K562 (cell line): ENCODE measurements at regions not wholly inside any gene's neighbourhood (a gene's known extent, or its start where the extent isn't known, plus 50 kb on each side); places are given as distances from the start of the nearest gene placed in this dataset.

Experiments
- ATAC-seq: fragments of 200-7000 bp; cut with Tn5 transposase; 3 replicates; pipeline ENCODE4 v1.9.1; 2020; ENCODE audit warnings: moderate library complexity
- BruUV-seq: library from RNA; stranded (reverse); fragments of 400-500 nt; replicated peaks from 2 replicates; lab custom pipeline; 2021; lab: Mats Ljungman, UMichigan
- CTCF ChIA-PET: fragments of 300-600 bp; formaldehyde crosslinking; extraction: SDS; loops from one replicate; lab custom pipeline; 2021; ENCODE audit warnings: low intra/inter-chr PET ratio; lab: Yijun Ruan, JAX
- POLR2A ChIA-PET: fragments of 300-600, 350-650 bp; sonication (Branson Sonifier 250); formaldehyde crosslinking; extraction: SDS; loops from one replicate; lab custom pipeline; 2021; ENCODE audit warnings: antibody characterized with exemption, inconsistent platforms; lab: Yijun Ruan, JAX
- DNase-seq, 4 experiments: peaks; one replicate each; pipeline versions ENCODE4 v3.0.0 to v3.0.0-alpha.2; 2011 to 2018; ENCODE audit warnings: low spot score in 3 of 4, mixed read lengths in 3 of 4; ENCODE audit errors: extremely low read depth in 1 of 4
- FAIRE-seq: peaks from 2 replicates; lab custom pipeline; 2011; peaks lifted over from hg19 to GRCh38; lab: Jason Lieb, UNC
- H2AFZ ChIP-seq: 2 replicates; pipeline ENCODE4 v1.6.0; 2011; ENCODE audit warnings: low read depth, low read length, control low read depth, inconsistent platforms
- H3K27ac ChIP-seq: fragments of 200-600 bp; 3 replicates; pipeline ENCODE4 v1.8.0; 2011; ENCODE audit warnings: low read depth, mild to moderate bottlenecking, control low read depth, inconsistent platforms, low read length, moderate library complexity, mixed read lengths; ENCODE audit errors: extremely low read depth
- H3K27me3 ChIP-seq, 2 experiments: fragments of 300-600 bp in 1 of 2; 2 replicates in 1 of 2; 3 replicates in 1 of 2; pipeline versions ENCODE4 v1.6.0 to v1.8.0; 2011; ENCODE audit warnings: inconsistent platforms in 2 of 2, low read length in 2 of 2, mild to moderate bottlenecking in 1 of 2, mixed read lengths in 1 of 2, moderate library complexity in 1 of 2; ENCODE audit not compliant: control insufficient read depth in 2 of 2, insufficient read depth in 2 of 2
- H3K36me3 ChIP-seq: fragments of 300-600 bp; 3 replicates; pipeline ENCODE4 v1.8.0; 2011; ENCODE audit warnings: mild to moderate bottlenecking, low read length, inconsistent platforms; ENCODE audit not compliant: control insufficient read depth, insufficient read depth
- H3K4me1 ChIP-seq, 2 experiments: fragments of 200-600 bp in 1 of 2; replicated peaks in 1 of 2; 2 replicates in 1 of 2; 3 replicates in 1 of 2; pipeline versions ENCODE4 v1.5.1 to v1.8.0; 2011; ENCODE audit warnings: inconsistent platforms in 2 of 2, low read length in 2 of 2, mild to moderate bottlenecking in 1 of 2, mixed read lengths in 1 of 2, moderate library complexity in 1 of 2; ENCODE audit not compliant: control insufficient read depth in 2 of 2, insufficient read depth in 2 of 2
- H3K4me2 ChIP-seq: 2 replicates; pipeline ENCODE4 v1.6.1; 2011; ENCODE audit warnings: low read length, control low read depth, inconsistent platforms, mixed read lengths; ENCODE audit not compliant: insufficient read depth
- H3K4me3 ChIP-seq: fragments of 200-600 bp; sonication (generic), shearing (Covaris generic); 2 replicates; pipeline ENCODE4 v1.5.1; 2016; ENCODE audit warnings: control low read depth, inconsistent platforms
- H3K79me2 ChIP-seq: fragments of 200-600 bp; 3 replicates; pipeline ENCODE4 v1.8.0; 2011; ENCODE audit warnings: low read length, inconsistent platforms; ENCODE audit not compliant: control insufficient read depth, insufficient read depth
- H3K9ac ChIP-seq, 2 experiments: 2 replicates each; pipeline versions ENCODE4 v1.6.0 to v1.6.1; 2011; ENCODE audit warnings: low read depth in 2 of 2, low read length in 2 of 2, control low read depth in 1 of 2, inconsistent platforms in 1 of 2, mild to moderate bottlenecking in 1 of 2, mixed read lengths in 1 of 2; ENCODE audit not compliant: insufficient read depth in 1 of 2
- H3K9me1 ChIP-seq: one replicate; pipeline ENCODE4 v1.6.0; 2011; ENCODE audit warnings: inconsistent platforms, mild to moderate bottlenecking, low read length, moderate library complexity; ENCODE audit not compliant: control insufficient read depth, insufficient read depth
- H3K9me3 ChIP-seq: replicated peaks from 2 replicates; pipeline ENCODE4 v1.5.1; 2011; ENCODE audit warnings: low read depth, low read length, inconsistent platforms; ENCODE audit not compliant: control insufficient read depth, insufficient read depth
- H4K20me1 ChIP-seq: replicated peaks from 2 replicates; pipeline ENCODE4 v1.6.1; 2011; ENCODE audit warnings: low read length, inconsistent platforms, mixed read lengths; ENCODE audit not compliant: control insufficient read depth, insufficient read depth
- CAMTA2 ChIP-seq: fragments of 250-450 bp; sonication (Bioruptor Pico); conservative IDR thresholded peaks from 2 replicates; pipeline ENCODE4 v1.5.1; 2022
- DIDO1 ChIP-seq: fragments of 450-650 bp; IDR thresholded peaks from 2 replicates; pipeline ENCODE4 v1.6.1; 2016; ENCODE audit warnings: low read depth, missing biosample characterization, missing genetic modification characterization
- FOXJ3 ChIP-seq: sonication (generic); formaldehyde crosslinking; IDR thresholded peaks from 2 replicates; pipeline ENCODE4 v1.4.0; 2020; ENCODE audit warnings: mild to moderate bottlenecking, missing genetic modification reagents
- MEF2A ChIP-seq: IDR thresholded peaks from 2 replicates; pipeline ENCODE4 v1.6.1; 2011; ENCODE audit warnings: low read depth, mild to moderate bottlenecking, low read length, moderate library complexity; ENCODE audit not compliant: control insufficient read depth
- MIER1 ChIP-seq: fragments of 450-650 bp; IDR thresholded peaks from 2 replicates; pipeline ENCODE4 v1.6.1; 2016; ENCODE audit warnings: antibody characterized with exemption, mild to moderate bottlenecking, low read depth
- NR2F6 ChIP-seq: fragments of 450-650 bp; formaldehyde crosslinking; IDR thresholded peaks from 2 replicates; pipeline ENCODE4 v1.4.0; 2020; ENCODE audit warnings: mild to moderate bottlenecking
- SPI1 ChIP-seq: IDR thresholded peaks from 2 replicates; pipeline ENCODE4 v1.6.1; 2011; ENCODE audit warnings: low read depth, low read length, control low read depth, borderline replicate concordance
- TCF3 ChIP-seq: sonication (generic); formaldehyde crosslinking; IDR thresholded peaks from 2 replicates; pipeline ENCODE4 v1.4.0; 2020; ENCODE audit warnings: mild to moderate bottlenecking, missing genetic modification reagents
- whole genome bisulfite sequencing: fragments of 100-300 bp; shearing (Covaris generic); methylation state at CpG from one replicate; pipeline ENCODE4 v1.1.6; 2016; ENCODE audit warnings: low coverage, mixed read lengths; ENCODE audit not compliant: insufficient coverage; ENCODE audit errors: missing lambda C conversion rate; 5-methylcytosine and 5-hydroxymethylcytosine counted together
- in situ Hi-C: fragments of 300-500 bp; cut with MboI; formaldehyde crosslinking; loops from 4 replicates; pipeline ENCODE4 v1.15.0; 2018; ENCODE audit warnings: inconsistent platforms, mixed read lengths
- intact Hi-C: fragments of 100-400 bp; cut with micrococcal nuclease; formaldehyde crosslinking; loops from 2 replicates; pipeline ENCODE4 v1.14.2; 2022
- TF ChIP-seq, protein P1 (sequence below): sonication (generic); formaldehyde crosslinking; IDR thresholded peaks from 2 replicates; pipeline ENCODE4 v1.8.0; 2022; ENCODE audit warnings: mild to moderate bottlenecking, missing genetic modification reagents
- TF ChIP-seq, protein P2 (sequence below): sonication (generic); IDR thresholded peaks from 2 replicates; pipeline ENCODE4 v1.6.1; 2016

DNA sequence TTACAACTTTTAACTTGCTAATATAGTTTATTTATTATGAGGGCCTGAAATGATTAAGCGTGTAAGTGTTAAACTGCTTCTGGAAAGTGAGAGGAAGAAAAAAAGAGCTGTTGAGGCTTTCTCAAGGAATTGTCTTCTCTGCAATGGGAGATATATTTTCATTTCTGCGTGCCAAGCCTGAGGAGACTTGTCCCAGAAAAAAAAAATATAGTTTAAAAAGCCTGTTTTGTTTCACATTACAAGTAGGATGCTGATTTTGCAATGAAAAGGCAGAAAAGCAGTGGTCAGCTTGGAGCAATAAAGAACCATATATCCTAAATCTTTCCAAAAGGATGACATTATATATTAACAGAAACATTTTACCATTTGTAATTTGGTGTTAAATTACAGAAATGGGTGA, 115.5 kb downstream of the GMNC start:
- no peak for DNase-seq
- H3K9me1 ChIP-seq = no peaks in the 10 kb centered on the region
- no peak overlapping the region for H3K9ac ChIP-seq
- in situ Hi-C loops = no loop called here
- H3K79me2 ChIP-seq = no peaks in the 10 kb centered on the region
- WGBS = 2% methylated on average over 2 of the region's 2 CpGs
- no peak overlapping the region for H3K4me2 ChIP-seq
- no peaks in the 10 kb centered on the region for H3K4me1 ChIP-seq
- H3K27me3 ChIP-seq = no peaks in the 10 kb centered on the region
- H3K4me3 ChIP-seq = no peak overlapping the region
- H3K36me3 ChIP-seq = no peaks in the 10 kb centered on the region
- no peak overlapping the region for H3K27ac ChIP-seq
- 0 out of 2 replicates have a peak, but pooled peaks cover 2% of the 10 kb centered on the region for H3K9me3 ChIP-seq
- no peak for FAIRE-seq
- CTCF ChIA-PET = no interaction called here
- ATAC-seq = no peak
- intact Hi-C loops = no loop called here
- POLR2A ChIA-PET = no interaction called here
- H2AFZ ChIP-seq = no peak overlapping the region
- no peaks in the 10 kb centered on the region for H4K20me1 ChIP-seq
- TF ChIP-seq MEF2A = no peak
- TF ChIP-seq, protein P1, sequence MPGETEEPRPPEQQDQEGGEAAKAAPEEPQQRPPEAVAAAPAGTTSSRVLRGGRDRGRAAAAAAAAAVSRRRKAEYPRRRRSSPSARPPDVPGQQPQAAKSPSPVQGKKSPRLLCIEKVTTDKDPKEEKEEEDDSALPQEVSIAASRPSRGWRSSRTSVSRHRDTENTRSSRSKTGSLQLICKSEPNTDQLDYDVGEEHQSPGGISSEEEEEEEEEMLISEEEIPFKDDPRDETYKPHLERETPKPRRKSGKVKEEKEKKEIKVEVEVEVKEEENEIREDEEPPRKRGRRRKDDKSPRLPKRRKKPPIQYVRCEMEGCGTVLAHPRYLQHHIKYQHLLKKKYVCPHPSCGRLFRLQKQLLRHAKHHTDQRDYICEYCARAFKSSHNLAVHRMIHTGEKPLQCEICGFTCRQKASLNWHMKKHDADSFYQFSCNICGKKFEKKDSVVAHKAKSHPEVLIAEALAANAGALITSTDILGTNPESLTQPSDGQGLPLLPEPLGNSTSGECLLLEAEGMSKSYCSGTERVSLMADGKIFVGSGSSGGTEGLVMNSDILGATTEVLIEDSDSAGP (CRISPR knock-in tag) = no peak
- TF ChIP-seq NR2F6 = no peak
- no TSS peak for BruUV-seq

DNA sequence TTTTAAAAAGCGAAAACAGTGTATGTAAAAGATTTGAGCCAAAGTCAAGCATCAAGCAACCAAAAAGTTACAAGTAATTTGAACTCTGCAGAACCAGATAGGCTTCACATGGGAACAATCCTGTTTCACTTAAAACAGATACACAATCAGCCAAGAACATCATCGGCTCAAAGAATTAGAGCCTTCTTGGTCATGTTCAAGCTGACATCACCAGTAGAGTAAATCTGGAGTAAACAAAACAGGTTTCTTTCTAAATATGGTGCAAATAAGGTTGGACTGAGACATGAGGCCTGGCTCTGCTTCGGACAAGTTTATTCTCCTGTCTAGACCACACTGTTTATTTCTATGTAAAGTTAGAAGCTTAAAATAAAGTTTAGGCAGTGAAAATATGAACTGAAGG, 116.0 kb downstream of the GMNC start:
- no peak for ATAC-seq
- 0 out of 2 replicates have a peak, but pooled peaks cover 2% of the 10 kb centered on the region for H3K9me3 ChIP-seq
- TF ChIP-seq, protein P2, sequence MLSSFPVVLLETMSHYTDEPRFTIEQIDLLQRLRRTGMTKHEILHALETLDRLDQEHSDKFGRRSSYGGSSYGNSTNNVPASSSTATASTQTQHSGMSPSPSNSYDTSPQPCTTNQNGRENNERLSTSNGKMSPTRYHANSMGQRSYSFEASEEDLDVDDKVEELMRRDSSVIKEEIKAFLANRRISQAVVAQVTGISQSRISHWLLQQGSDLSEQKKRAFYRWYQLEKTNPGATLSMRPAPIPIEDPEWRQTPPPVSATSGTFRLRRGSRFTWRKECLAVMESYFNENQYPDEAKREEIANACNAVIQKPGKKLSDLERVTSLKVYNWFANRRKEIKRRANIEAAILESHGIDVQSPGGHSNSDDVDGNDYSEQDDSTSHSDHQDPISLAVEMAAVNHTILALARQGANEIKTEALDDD = no peak
- no peak for TF ChIP-seq DIDO1 (tag)
- TF ChIP-seq SPI1 = no peak
- TF ChIP-seq MIER1 = no peak
- TF ChIP-seq TCF3 (CRISPR knock-in tag) = no peak
- TF ChIP-seq CAMTA2 = no peak
- no peak for TF ChIP-seq FOXJ3
- DNase-seq = no peak
- H3K27me3 ChIP-seq = no peaks in the 10 kb centered on the region
- H3K4me1 ChIP-seq = no peaks in the 10 kb centered on the region
- no peak overlapping the region for H3K9ac ChIP-seq
- no peaks in the 10 kb centered on the region for H3K9me1 ChIP-seq
- in situ Hi-C loops (no loop called here), intact Hi-C loops (no loop called here)
- no peaks in the 10 kb centered on the region for H3K79me2 ChIP-seq
- H3K4me2 ChIP-seq = no peak overlapping the region
- no peaks in the 10 kb centered on the region for H4K20me1 ChIP-seq
- ChIA-PET CTCF (no interaction called here), POLR2A (no interaction called here)
- H2AFZ ChIP-seq = no peak overlapping the region
- BruUV-seq = no TSS peak
- no peaks in the 10 kb centered on the region for H3K36me3 ChIP-seq
- no peak overlapping the region for H3K4me3 ChIP-seq
- no peak for FAIRE-seq
- no peak overlapping the region for H3K27ac ChIP-seq
- 6% methylated on average over 3 of the region's 3 CpGs for WGBS
